ENCODE measurements at regions not wholly inside any gene's neighbourhood (a gene's known extent, or its start where the extent isn't known, plus 50 kb on each side); places are given as distances from the start of the nearest gene placed in this dataset.

DNA sequence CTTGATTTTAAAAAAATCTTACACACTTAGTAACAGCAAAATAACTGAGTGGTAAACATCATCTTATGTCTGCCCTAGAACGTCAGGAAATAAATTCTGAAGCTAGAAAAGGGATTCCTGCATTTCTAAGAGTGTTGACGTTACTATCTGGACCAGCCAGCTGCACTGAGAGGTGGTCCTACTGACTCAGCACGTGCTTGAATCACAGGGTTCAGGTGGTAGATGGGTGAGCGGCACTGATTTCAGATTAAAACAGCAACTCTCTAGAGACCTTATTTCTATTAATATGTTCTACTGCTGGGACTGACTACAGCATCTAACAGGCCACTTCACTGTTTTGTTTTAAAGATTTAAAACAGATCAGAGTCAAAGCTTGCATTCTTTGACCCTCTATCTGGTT, 377.2 kb downstream of the GABRB3 start:
- H3K9me3 ChIP-seq (ENCODE audit: low read length): no peaks in the 10 kb centered on the region
- no peak overlapping the region for H3K27ac Mint-ChIP-seq
- no peak for DNase-seq
- no peaks in the 10 kb centered on the region for H3K4me1 ChIP-seq (ENCODE audit: insufficient read depth, low read length)
- H3K27me3 Mint-ChIP-seq: peaks cover 0 to 1% of the 10 kb centered on the region in 2 donors
- H3K4me3 Mint-ChIP-seq: no peak overlapping the region
- no peak overlapping the region for H3K4me3 ChIP-seq (ENCODE audit: low read length)
- H3K36me3 Mint-ChIP-seq: no peaks in the 10 kb centered on the region
- ChIA-PET CTCF (no interaction called here), POLR2A (no interaction called here)
- H3K27ac ChIP-seq (ENCODE audit: low read depth, low read length): no peak overlapping the region
- peaks cover 0 to 9% (median 2%) of the 10 kb centered on the region in 5 donors for H3K9me3 Mint-ChIP-seq
- H3K36me3 ChIP-seq (ENCODE audit: insufficient read depth, low read length): no peaks in the 10 kb centered on the region
- no peaks in the 10 kb centered on the region for H3K4me1 Mint-ChIP-seq
- no peaks in the 10 kb centered on the region for H3K27me3 ChIP-seq (ENCODE audit: insufficient read depth, low read length, poor library complexity, severe bottlenecking)

- ChIA-PET CTCF (no interaction called here), POLR2A (no interaction called here)
- H3K9me3 Mint-ChIP-seq: peaks cover 0 to 9% (median 2%) of the 10 kb centered on the region in 5 donors
- DNase-seq: no peak
- no peak overlapping the region for H3K4me3 Mint-ChIP-seq
- H3K36me3 Mint-ChIP-seq: no peaks in the 10 kb centered on the region
- Histone ChIP-seq H3K4me3 (ENCODE audit: low read length) (no peak overlapping the region), H3K36me3 (ENCODE audit: insufficient read depth, low read length) (no peaks in the 10 kb centered on the region), H3K27me3 (ENCODE audit: insufficient read depth, low read length, poor library complexity, severe bottlenecking) (no peaks in the 10 kb centered on the region), H3K27ac (ENCODE audit: low read depth, low read length) (no peak overlapping the region), H3K4me1 (ENCODE audit: insufficient read depth, low read length) (no peaks in the 10 kb centered on the region), H3K9me3 (ENCODE audit: low read length) (no peaks in the 10 kb centered on the region)
- H3K4me1 Mint-ChIP-seq: no peaks in the 10 kb centered on the region
- peaks cover 0 to 1% of the 10 kb centered on the region in 2 donors for H3K27me3 Mint-ChIP-seq
- no peak overlapping the region for H3K27ac Mint-ChIP-seq
Measured at GRCh38 chr15:26394801-26395200, 378.1 kb downstream of the GABRB3 start.

DNA sequence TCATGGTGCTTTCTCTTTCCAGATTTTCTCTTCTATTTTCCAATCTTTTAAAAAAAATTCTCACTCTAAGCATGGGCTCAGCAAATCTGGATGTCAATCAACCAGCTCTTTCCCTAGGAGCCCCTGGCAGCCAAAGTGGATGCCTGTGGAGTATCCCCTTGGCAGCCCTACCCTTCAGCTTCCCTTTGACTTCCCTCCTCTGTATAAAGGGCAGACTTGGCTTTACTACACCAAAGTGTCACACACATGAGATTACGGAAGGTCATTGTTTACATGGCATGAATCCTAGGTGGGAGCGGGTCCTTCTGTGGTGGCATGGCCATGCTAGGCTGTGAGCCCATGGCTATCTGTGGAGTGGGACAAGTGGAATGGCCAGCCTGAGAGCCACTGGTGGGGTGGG, 379.9 kb downstream of the GABRB3 start:
- Mint-ChIP-seq H3K9me3 (peaks cover 2 to 13% (median 10%) of the 10 kb centered on the region in 5 donors), H3K27ac (peak overlapping the region in 1 of 8 donors; percentile 68), H3K36me3 (no peaks in the 10 kb centered on the region), H3K4me1 (no peaks in the 10 kb centered on the region), H3K27me3 (peaks cover 0 to 1% of the 10 kb centered on the region in 2 donors), H3K4me3 (no peak overlapping the region)
- no peak overlapping the region for H3K4me3 ChIP-seq (ENCODE audit: low read length)
- H3K27ac ChIP-seq (ENCODE audit: low read depth, low read length): no peak overlapping the region
- H3K9me3 ChIP-seq (ENCODE audit: low read length): no peaks in the 10 kb centered on the region
- CTCF ChIA-PET: no interaction called here
- DNase-seq: no peak
- no peaks in the 10 kb centered on the region for H3K4me1 ChIP-seq (ENCODE audit: insufficient read depth, low read length)
- no peaks in the 10 kb centered on the region for H3K36me3 ChIP-seq (ENCODE audit: insufficient read depth, low read length)
- POLR2A ChIA-PET: no interaction called here
- H3K27me3 ChIP-seq (ENCODE audit: insufficient read depth, low read length, poor library complexity, severe bottlenecking): no peaks in the 10 kb centered on the region

DNA sequence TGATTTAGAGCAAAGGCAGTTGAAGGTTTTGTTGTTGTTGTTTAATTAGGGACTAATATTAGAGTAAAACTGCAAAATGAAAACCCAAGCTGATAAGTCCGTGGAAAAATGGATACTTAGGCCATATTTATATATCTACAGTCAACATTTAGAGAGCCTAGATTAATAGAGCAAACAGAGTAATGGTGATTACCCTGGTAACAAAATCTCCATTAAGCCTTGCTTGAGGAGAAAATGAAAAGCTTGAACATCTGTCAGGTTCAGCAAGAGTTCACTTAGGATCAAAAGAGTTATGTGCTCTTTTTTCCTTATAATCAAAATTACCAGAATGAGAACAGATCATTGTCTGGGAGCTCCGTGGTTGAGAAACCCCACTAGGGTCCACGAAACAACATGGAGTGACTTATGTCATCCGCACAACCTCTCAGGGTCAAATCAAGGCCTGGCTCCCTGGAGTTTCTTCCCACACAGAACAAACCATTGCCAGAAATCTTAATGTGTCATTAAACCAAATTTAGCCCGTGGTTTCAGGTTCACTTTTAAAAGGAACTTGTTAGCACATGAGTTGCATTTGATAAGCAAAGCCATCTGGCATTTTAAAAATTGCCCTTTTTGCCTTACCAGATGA, 381.2 kb downstream of the GABRB3 start:
- Mint-ChIP-seq H3K4me1 (no peaks in the 10 kb centered on the region), H3K9me3 (peaks cover 2 to 21% (median 12%) of the 10 kb centered on the region in 5 donors), H3K4me3 (no peak overlapping the region), H3K36me3 (no peaks in the 10 kb centered on the region), H3K27me3 (peaks cover 0 to 1% of the 10 kb centered on the region in 2 donors), H3K27ac (no peak overlapping the region)
- Histone ChIP-seq H3K27me3 (ENCODE audit: insufficient read depth, low read length, poor library complexity, severe bottlenecking) (no peaks in the 10 kb centered on the region), H3K4me1 (ENCODE audit: insufficient read depth, low read length) (no peaks in the 10 kb centered on the region), H3K36me3 (ENCODE audit: insufficient read depth, low read length) (no peaks in the 10 kb centered on the region), H3K4me3 (ENCODE audit: low read length) (no peak overlapping the region), H3K27ac (ENCODE audit: low read depth, low read length) (no peak overlapping the region), H3K9me3 (ENCODE audit: low read length) (no peaks in the 10 kb centered on the region)
- ChIA-PET CTCF (no interaction called here), POLR2A (no interaction called here)
- DNase-seq: no peak

DNA sequence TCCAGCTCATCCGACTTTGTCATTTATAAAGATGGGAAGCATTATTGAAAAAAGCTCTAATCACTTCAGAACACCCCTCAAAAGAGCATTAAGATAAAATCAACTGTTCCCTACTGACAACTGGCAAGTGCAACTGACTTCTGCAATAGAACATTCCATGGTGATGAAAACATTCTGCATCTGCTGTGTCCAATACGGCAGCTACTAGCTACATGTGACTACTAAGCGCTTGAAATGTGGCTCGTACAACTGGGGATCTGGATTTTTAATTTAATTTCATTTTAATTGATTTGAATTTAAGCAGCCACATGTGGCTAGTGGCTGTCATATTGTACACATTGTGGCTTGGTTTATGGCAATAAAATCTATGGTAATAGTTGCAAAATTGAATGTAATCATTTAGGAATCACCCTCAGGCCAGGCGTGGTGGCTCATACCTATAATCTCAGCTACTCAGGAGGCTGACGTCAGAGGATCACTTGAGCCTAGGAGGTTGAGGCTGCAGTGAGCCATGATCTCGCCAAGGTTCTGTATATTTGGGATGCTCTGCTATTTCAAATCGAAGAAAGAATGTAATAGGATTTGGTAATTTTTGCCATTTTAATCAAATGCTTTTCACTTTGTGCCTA, 390.3 kb downstream of the GABRB3 start:
- Histone ChIP-seq H3K4me3 (ENCODE audit: low read length) (no peak overlapping the region), H3K27me3 (ENCODE audit: insufficient read depth, low read length, poor library complexity, severe bottlenecking) (no peaks in the 10 kb centered on the region), H3K36me3 (ENCODE audit: insufficient read depth, low read length) (no peaks in the 10 kb centered on the region), H3K4me1 (ENCODE audit: insufficient read depth, low read length) (no peaks in the 10 kb centered on the region), H3K9me3 (ENCODE audit: low read length) (no peaks in the 10 kb centered on the region), H3K27ac (ENCODE audit: low read depth, low read length) (no peak overlapping the region)
- no peak overlapping the region for H3K27ac Mint-ChIP-seq
- H3K4me3 Mint-ChIP-seq: no peak overlapping the region
- no peaks in the 10 kb centered on the region for H3K36me3 Mint-ChIP-seq
- ChIA-PET POLR2A (no interaction called here), CTCF (no interaction called here)
- peaks cover 10 to 29% (median 17%) of the 10 kb centered on the region in 5 donors for H3K9me3 Mint-ChIP-seq
- H3K27me3 Mint-ChIP-seq: peaks cover 0 to 2% of the 10 kb centered on the region in 2 donors
- H3K4me1 Mint-ChIP-seq: no peaks in the 10 kb centered on the region
- DNase-seq: no peak

GRCh38 chr15:26378304-26378703, 394.6 kb downstream of the GABRB3 start:
- H3K4me3 Mint-ChIP-seq: no peak overlapping the region
- no peak for DNase-seq
- H3K27me3 ChIP-seq (ENCODE audit: insufficient read depth, low read length, poor library complexity, severe bottlenecking): no peaks in the 10 kb centered on the region
- peaks cover 18 to 36% (median 24%) of the 10 kb centered on the region in 5 donors for H3K9me3 Mint-ChIP-seq
- no peaks in the 10 kb centered on the region for H3K4me1 Mint-ChIP-seq
- no peak overlapping the region for H3K27ac ChIP-seq (ENCODE audit: low read depth, low read length)
- no peak overlapping the region for H3K27ac Mint-ChIP-seq
- peaks cover 0 to 3% (median 0%) of the 10 kb centered on the region in 3 donors for H3K36me3 Mint-ChIP-seq
- no peaks in the 10 kb centered on the region for H3K36me3 ChIP-seq (ENCODE audit: insufficient read depth, low read length)
- peaks cover 0 to 2% of the 10 kb centered on the region in 2 donors for H3K27me3 Mint-ChIP-seq
- no peak overlapping the region for H3K4me3 ChIP-seq (ENCODE audit: low read length)
- H3K9me3 ChIP-seq (ENCODE audit: low read length): no peaks in the 10 kb centered on the region
- H3K4me1 ChIP-seq (ENCODE audit: insufficient read depth, low read length): no peaks in the 10 kb centered on the region
- ChIA-PET CTCF (no interaction called here), POLR2A (no interaction called here)

GRCh38 chr15:26376243-26376642, 396.6 kb downstream of the GABRB3 start:
- H3K27me3 Mint-ChIP-seq: peaks cover 0 to 2% of the 10 kb centered on the region in 2 donors
- Histone ChIP-seq H3K4me3 (ENCODE audit: low read length) (no peak overlapping the region), H3K4me1 (ENCODE audit: insufficient read depth, low read length) (no peaks in the 10 kb centered on the region), H3K36me3 (ENCODE audit: insufficient read depth, low read length) (no peaks in the 10 kb centered on the region), H3K9me3 (ENCODE audit: low read length) (no peaks in the 10 kb centered on the region), H3K27me3 (ENCODE audit: insufficient read depth, low read length, poor library complexity, severe bottlenecking) (no peaks in the 10 kb centered on the region), H3K27ac (ENCODE audit: low read depth, low read length) (no peak overlapping the region)
- peaks cover 0 to 3% (median 0%) of the 10 kb centered on the region in 3 donors for H3K36me3 Mint-ChIP-seq
- H3K9me3 Mint-ChIP-seq: peaks cover 17 to 36% (median 25%) of the 10 kb centered on the region in 5 donors
- no peaks in the 10 kb centered on the region for H3K4me1 Mint-ChIP-seq
- ChIA-PET POLR2A (no interaction called here), CTCF (no interaction called here)
- no peak overlapping the region for H3K4me3 Mint-ChIP-seq
- DNase-seq: no peak
- H3K27ac Mint-ChIP-seq: peak overlapping the region in 1 of 8 donors; percentile 54

GRCh38 chr15:26374806-26375205, 398.1 kb downstream of the GABRB3 start:
- no peaks in the 10 kb centered on the region for H3K4me1 Mint-ChIP-seq
- Histone ChIP-seq H3K36me3 (ENCODE audit: insufficient read depth, low read length) (no peaks in the 10 kb centered on the region), H3K4me3 (ENCODE audit: low read length) (no peak overlapping the region), H3K27me3 (ENCODE audit: insufficient read depth, low read length, poor library complexity, severe bottlenecking) (no peaks in the 10 kb centered on the region), H3K4me1 (ENCODE audit: insufficient read depth, low read length) (no peaks in the 10 kb centered on the region), H3K9me3 (ENCODE audit: low read length) (no peaks in the 10 kb centered on the region), H3K27ac (ENCODE audit: low read depth, low read length) (no peak overlapping the region)
- H3K9me3 Mint-ChIP-seq: peaks cover 17 to 43% (median 26%) of the 10 kb centered on the region in 5 donors
- CTCF ChIA-PET: no interaction called here
- H3K27ac Mint-ChIP-seq: no peak overlapping the region
- POLR2A ChIA-PET: no interaction called here
- no peak for DNase-seq
- peaks cover 0 to 3% (median 0%) of the 10 kb centered on the region in 3 donors for H3K36me3 Mint-ChIP-seq
- no peaks in the 10 kb centered on the region for H3K27me3 Mint-ChIP-seq
- no peak overlapping the region for H3K4me3 Mint-ChIP-seq

Measured in CD8-positive, alpha-beta memory T cell (primary cell).